Lower lobe of right lung (tissue), 2 donors: ENCODE measurements at regions not wholly inside any gene's neighbourhood (a gene's known extent, or its start where the extent isn't known, plus 50 kb on each side); places are given as distances from the start of the nearest gene placed in this dataset.

Experiments used
- ATAC-seq, 2 donors: fragments of 200-7000 bp; cut with Tn5 transposase; one replicate each; pipeline ENCODE4 v1.9.1; 2020 to 2022; ENCODE audit warnings: mild to moderate bottlenecking in 2 of 2, moderate library complexity in 2 of 2
- DNase-seq: peaks from one replicate; pipeline ENCODE4 v3.0.0-alpha.2; 2020
- H3K27ac ChIP-seq: fragments of 200-600 bp; one replicate; pipeline ENCODE4 v1.8.0; 2022
- H3K27me3 ChIP-seq: fragments of 200-600 bp; one replicate; pipeline ENCODE4 v1.8.0; 2022; ENCODE audit warnings: low read depth
- H3K36me3 ChIP-seq: fragments of 200-600 bp; one replicate; pipeline ENCODE4 v1.8.0; 2022; ENCODE audit warnings: mild to moderate bottlenecking
- H3K4me1 ChIP-seq: fragments of 200-600 bp; one replicate; pipeline ENCODE4 v1.8.0; 2022
- H3K4me3 ChIP-seq: fragments of 200-600 bp; one replicate; pipeline ENCODE4 v1.8.0; 2022; ENCODE audit warnings: mild to moderate bottlenecking
- H3K9me3 ChIP-seq: fragments of 200-600 bp; one replicate; pipeline ENCODE4 v1.8.0; 2022
- CTCF ChIP-seq: fragments of 200-600 bp; IDR thresholded peaks from one replicate; pipeline ENCODE4 v1.8.0; 2022; ENCODE audit warnings: antibody characterized with exemption, mild to moderate bottlenecking
- intact Hi-C: fragments of 100-400 bp; cut with DNase I; formaldehyde crosslinking; loops from one replicate; pipeline ENCODE4 v1.11.0; 2022
- donor health status: DM: no; HTN: yes; CAD: no; lungs with severe emphysema.

- intact Hi-C loops, result no loop called here
- DNase-seq (no peak), ATAC-seq (no peak)
- Histone ChIP-seq H3K27ac (no peak overlapping the region), H3K27me3 (no peaks in the 10 kb centered on the region), H3K36me3 (no peaks in the 10 kb centered on the region), H3K9me3 (no peaks in the 10 kb centered on the region), H3K4me1 (peaks cover 9% of the 10 kb centered on the region), H3K4me3 (no peak overlapping the region)
- no peak for TF ChIP-seq CTCF
These were observed 122.8 kb upstream of the MAP3K1 start for GRCh38 chr5:56692359-56693219.

GRCh38 chr5:56688402-56688801 is 126.9 kb upstream of the MAP3K1 start:
- Histone ChIP-seq H3K9me3 (no peaks in the 10 kb centered on the region), H3K4me3 (no peak overlapping the region), H3K4me1 (peaks cover 9% of the 10 kb centered on the region), H3K27ac (no peak overlapping the region), H3K27me3 (no peaks in the 10 kb centered on the region), H3K36me3 (no peaks in the 10 kb centered on the region)
- DNase-seq (no peak), ATAC-seq (no peak)
- intact Hi-C loops, result no loop called here
- TF ChIP-seq CTCF, result no peak

GRCh38 chr5:56686337-56687195 is 128.8 kb upstream of the MAP3K1 start:
- Histone ChIP-seq H3K36me3 (no peaks in the 10 kb centered on the region), H3K9me3 (no peaks in the 10 kb centered on the region), H3K27me3 (no peaks in the 10 kb centered on the region), H3K4me3 (no peak overlapping the region), H3K4me1 (peaks cover 4% of the 10 kb centered on the region), H3K27ac (peak overlapping the region; percentile 32)
- ATAC-seq, result no peak
- intact Hi-C loops, result no loop called here
- TF ChIP-seq CTCF, result no peak
- DNase-seq, result no peak

- no peaks in the 10 kb centered on the region for H3K36me3 ChIP-seq
- ATAC-seq, result no peak
- H3K27me3 ChIP-seq, result no peaks in the 10 kb centered on the region
- no peak for TF ChIP-seq CTCF
- H3K4me3 ChIP-seq, result no peak overlapping the region
- DNase-seq, result no peak
- H3K27ac ChIP-seq, result peak overlapping the region; percentile 32
- no peaks in the 10 kb centered on the region for H3K9me3 ChIP-seq
- H3K4me1 ChIP-seq, result peaks cover 4% of the 10 kb centered on the region
- intact Hi-C loops, result no loop called here
These were observed 129.7 kb upstream of the MAP3K1 start for GRCh38 chr5:56685503-56686217.

DNA sequence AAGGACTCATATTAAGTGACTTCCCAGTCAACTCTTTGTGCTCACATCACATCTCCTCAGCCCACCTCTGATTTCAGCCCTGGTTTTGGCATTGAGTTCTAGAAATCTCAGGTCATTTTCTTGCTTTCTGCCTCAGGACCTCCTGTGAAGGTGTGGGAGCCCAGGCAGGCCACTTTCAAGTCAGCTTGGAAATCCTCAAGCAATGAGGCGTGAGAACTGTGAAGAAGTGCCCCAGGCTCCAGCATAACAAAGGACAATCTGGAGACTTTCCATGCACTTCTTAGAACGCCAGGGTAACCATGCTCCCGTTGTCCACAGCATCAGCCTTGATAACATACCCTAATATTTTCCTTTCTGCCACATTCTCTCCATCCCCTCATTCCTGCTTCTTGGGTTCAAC is 131.2 kb upstream of the MAP3K1 start:
- intact Hi-C loops, result no loop called here
- DNase-seq (no peak), ATAC-seq (no peak)
- H3K27me3 ChIP-seq, result no peaks in the 10 kb centered on the region
- no peak overlapping the region for H3K4me3 ChIP-seq
- TF ChIP-seq CTCF, result no peak
- no peaks in the 10 kb centered on the region for H3K9me3 ChIP-seq
- no peak overlapping the region for H3K27ac ChIP-seq
- H3K36me3 ChIP-seq, result no peaks in the 10 kb centered on the region
- H3K4me1 ChIP-seq, result peaks cover 4% of the 10 kb centered on the region
